ENCODE measurements at regions not wholly inside any gene's neighbourhood (a gene's known extent, or its start where the extent isn't known, plus 50 kb on each side); places are given as distances from the start of the nearest gene placed in this dataset.

DNA sequence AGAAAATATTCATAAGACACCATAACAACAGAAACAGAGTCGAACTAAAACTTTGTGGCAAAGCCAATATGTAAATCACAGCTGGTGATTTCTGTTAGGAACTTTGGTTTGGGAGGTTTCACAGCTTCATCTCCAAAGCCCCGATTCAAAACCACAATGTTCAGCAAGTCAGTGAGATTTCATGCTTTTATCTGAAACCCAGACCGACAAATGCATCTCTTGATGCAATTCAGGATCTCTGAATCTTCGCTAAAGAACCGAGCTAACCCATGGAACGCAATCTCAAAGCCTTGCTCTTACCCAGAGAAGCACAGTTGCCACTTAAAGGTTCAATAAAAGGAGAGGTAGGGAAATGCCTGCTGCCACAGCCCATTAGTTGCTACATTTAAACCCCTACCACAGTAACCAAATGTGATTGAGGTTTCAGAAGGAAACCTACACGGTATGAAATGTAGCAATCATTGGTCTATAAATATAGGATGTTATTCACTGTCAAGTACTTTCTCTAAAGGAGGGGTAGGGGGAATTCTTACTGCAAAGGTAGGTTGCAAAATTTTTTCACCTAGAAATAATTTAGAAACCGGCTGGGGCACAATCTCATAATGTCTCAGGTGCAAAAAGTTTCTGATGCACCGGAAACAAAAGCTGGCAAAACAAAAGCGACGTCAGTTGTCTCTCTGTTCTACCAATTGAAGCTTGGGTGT is 381.0 kb upstream of the ARID1B start:
- no peaks in the 10 kb centered on the region for H3K9me3 ChIP-seq (ENCODE audit: low read depth, low read length)
- H3K27ac ChIP-seq: no peak overlapping the region
- H3K36me3 ChIP-seq (ENCODE audit: insufficient read depth, low read length): no peaks in the 10 kb centered on the region
- H3K4me3 ChIP-seq: no peak overlapping the region
- H3K9ac ChIP-seq (ENCODE audit: insufficient read length): no peak overlapping the region
- no peak for DNase-seq (ENCODE audit: low read depth, low spot score)
- no peak for TF ChIP-seq EZH2 (IDR thresholded peaks at IDR 0.05)
- TF ChIP-seq FOXP2 (optimal IDR thresholded peaks at IDR 0.05; ENCODE audit: control extremely low read depth, extremely low read length, insufficient read depth): no peak
- TF ChIP-seq POLR2AphosphoS5 (IDR thresholded peaks at IDR 0.05; ENCODE audit: borderline replicate concordance, low read depth, low read length): no peak

DNA sequence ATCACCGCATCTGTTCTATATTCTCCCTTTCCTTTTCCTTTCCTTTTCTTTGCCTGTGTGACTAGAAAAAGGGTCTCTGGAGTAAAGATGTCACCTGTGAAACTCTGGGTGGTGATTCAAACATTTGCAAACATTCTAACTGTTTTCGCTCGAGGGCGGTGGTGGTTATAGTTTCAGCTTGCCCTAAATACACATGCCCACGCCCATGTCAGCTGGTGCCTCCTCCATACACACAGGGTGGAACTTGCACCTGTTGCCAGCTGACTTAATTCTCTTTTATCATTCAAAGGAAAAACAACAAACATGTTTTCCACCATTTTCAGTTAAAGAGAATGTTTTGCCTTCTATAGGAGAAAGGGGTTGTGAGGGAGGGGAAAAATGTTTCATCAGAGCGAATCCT is 381.9 kb upstream of the ARID1B start:
- TF ChIP-seq FOXP2 (optimal IDR thresholded peaks at IDR 0.05; ENCODE audit: control extremely low read depth, extremely low read length, insufficient read depth) (no peak), EZH2 (IDR thresholded peaks at IDR 0.05) (no peak), POLR2AphosphoS5 (IDR thresholded peaks at IDR 0.05; ENCODE audit: borderline replicate concordance, low read depth, low read length) (no peak)
- Histone ChIP-seq H3K36me3 (ENCODE audit: insufficient read depth, low read length) (no peaks in the 10 kb centered on the region), H3K27ac (no peak overlapping the region), H3K4me3 (no peak overlapping the region), H3K9me3 (ENCODE audit: low read depth, low read length) (no peaks in the 10 kb centered on the region), H3K9ac (ENCODE audit: insufficient read length) (no peak overlapping the region)
- no peak for DNase-seq (ENCODE audit: low read depth, low spot score)

DNA sequence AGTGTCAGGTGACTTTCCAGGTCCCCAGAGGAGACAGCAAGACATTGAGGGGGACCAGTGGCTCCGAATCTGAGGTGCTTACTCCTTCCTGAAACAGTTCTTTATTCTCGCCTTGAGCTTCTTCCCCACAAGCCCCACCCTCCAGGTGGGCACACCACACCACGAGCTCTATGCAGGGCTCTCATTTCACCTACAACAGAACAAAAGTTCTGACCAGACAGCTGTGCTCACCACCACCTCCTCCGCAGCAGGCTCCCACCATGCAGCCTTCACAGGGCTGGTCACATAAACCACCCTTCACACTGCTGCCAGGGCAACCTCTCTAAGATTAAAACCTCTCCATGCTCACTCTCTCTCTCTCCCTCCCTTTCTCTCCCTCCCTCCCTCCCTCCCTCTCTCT is 384.5 kb upstream of the ARID1B start:
- no peak overlapping the region for H3K27ac ChIP-seq
- DNase-seq (ENCODE audit: low read depth, low spot score): no peak
- no peaks in the 10 kb centered on the region for H3K9me3 ChIP-seq (ENCODE audit: low read depth, low read length)
- no peak overlapping the region for H3K4me3 ChIP-seq
- no peaks in the 10 kb centered on the region for H3K36me3 ChIP-seq (ENCODE audit: insufficient read depth, low read length)
- TF ChIP-seq EZH2 (IDR thresholded peaks at IDR 0.05) (no peak), POLR2AphosphoS5 (IDR thresholded peaks at IDR 0.05; ENCODE audit: borderline replicate concordance, low read depth, low read length) (no peak)
- H3K9ac ChIP-seq (ENCODE audit: insufficient read length): no peak overlapping the region

DNA sequence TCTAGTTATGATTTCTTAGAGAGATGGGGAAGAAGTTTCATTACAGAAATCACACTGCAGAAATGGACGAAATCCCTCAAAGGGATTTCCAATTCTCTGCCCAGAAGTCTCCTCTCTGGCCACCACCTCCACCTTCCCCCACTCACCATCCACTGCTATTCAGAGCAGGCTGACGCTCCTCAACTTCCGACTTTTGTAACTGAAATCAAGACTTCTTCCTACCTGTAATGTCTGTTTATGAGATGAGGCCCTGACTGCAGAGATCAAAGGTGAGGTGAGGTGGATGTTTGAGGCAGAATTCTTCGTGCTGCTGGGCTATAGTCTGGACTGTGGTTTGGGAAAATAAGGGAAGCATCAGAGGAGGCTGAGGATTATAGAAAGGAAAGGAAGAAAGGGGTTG is 385.2 kb upstream of the ARID1B start:
- Histone ChIP-seq H3K9me3 (ENCODE audit: low read depth, low read length) (no peaks in the 10 kb centered on the region), H3K27ac (no peak overlapping the region), H3K36me3 (ENCODE audit: insufficient read depth, low read length) (no peaks in the 10 kb centered on the region), H3K4me3 (no peak overlapping the region), H3K9ac (ENCODE audit: insufficient read length) (no peak overlapping the region)
- DNase-seq (ENCODE audit: low read depth, low spot score): no peak
- TF ChIP-seq FOXP2 (optimal IDR thresholded peaks at IDR 0.05; ENCODE audit: control extremely low read depth, extremely low read length, insufficient read depth): no peak
- TF ChIP-seq EZH2 (IDR thresholded peaks at IDR 0.05): no peak

GRCh38 chr6:156391061-156391672 is 386.0 kb upstream of the ARID1B start:
- Histone ChIP-seq H3K27ac (no peak overlapping the region), H3K4me3 (no peak overlapping the region), H3K36me3 (ENCODE audit: insufficient read depth, low read length) (no peaks in the 10 kb centered on the region), H3K9ac (ENCODE audit: insufficient read length) (no peak overlapping the region), H3K9me3 (ENCODE audit: low read depth, low read length) (no peaks in the 10 kb centered on the region)
- TF ChIP-seq FOXP2 (optimal IDR thresholded peaks at IDR 0.05; ENCODE audit: control extremely low read depth, extremely low read length, insufficient read depth) (no peak), EZH2 (IDR thresholded peaks at IDR 0.05) (no peak), POLR2AphosphoS5 (IDR thresholded peaks at IDR 0.05; ENCODE audit: borderline replicate concordance, low read depth, low read length) (no peak)
- no peak for DNase-seq (ENCODE audit: low read depth, low spot score)

DNA sequence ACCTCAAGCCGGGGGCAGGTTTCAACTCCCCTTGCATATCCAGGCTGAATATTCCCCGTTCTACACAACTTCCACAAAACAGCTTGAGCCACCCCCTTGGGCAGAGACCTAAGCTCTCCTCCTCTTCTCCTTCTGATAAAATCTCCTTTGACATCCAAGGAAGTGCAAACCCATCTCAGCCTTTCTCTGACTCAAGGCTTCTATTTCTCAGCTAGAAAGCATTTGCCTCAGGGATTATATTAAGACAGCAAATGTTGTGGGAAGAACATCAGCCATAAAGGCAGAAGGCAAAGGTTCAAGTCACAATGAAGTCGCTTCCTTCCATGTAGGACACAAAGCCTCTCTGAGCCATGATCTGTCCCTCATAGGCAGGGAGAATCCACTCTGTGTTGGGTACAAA is 386.6 kb upstream of the ARID1B start:
- Histone ChIP-seq H3K27ac (no peak overlapping the region), H3K36me3 (ENCODE audit: insufficient read depth, low read length) (no peaks in the 10 kb centered on the region), H3K9ac (ENCODE audit: insufficient read length) (no peak overlapping the region), H3K9me3 (ENCODE audit: low read depth, low read length) (no peaks in the 10 kb centered on the region), H3K4me3 (no peak overlapping the region)
- DNase-seq (ENCODE audit: low read depth, low spot score): no peak
- TF ChIP-seq POLR2AphosphoS5 (IDR thresholded peaks at IDR 0.05; ENCODE audit: borderline replicate concordance, low read depth, low read length) (no peak), EZH2 (IDR thresholded peaks at IDR 0.05) (no peak), FOXP2 (optimal IDR thresholded peaks at IDR 0.05; ENCODE audit: control extremely low read depth, extremely low read length, insufficient read depth) (no peak)

DNA sequence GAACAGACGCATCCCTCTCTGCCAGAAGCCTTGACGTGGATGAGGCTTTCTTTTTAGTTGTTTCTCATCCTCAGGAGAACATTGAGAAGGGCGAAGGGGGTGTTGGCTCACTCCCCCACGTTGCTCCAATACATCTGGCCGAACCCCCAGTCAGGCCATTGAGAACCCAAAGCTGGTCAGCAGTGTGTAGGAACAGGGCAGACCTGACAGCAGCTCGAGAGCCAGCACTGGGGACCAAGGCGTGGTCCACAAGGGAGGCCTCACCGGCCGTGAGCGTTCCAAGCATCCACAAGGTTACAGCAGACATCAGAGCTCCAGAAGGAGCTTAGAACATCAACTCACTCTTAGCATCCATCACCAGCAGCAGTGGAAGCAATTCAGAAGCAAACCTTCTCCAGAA is 387.9 kb upstream of the ARID1B start:
- Histone ChIP-seq H3K27ac (no peak overlapping the region), H3K9ac (ENCODE audit: insufficient read length) (no peak overlapping the region), H3K4me3 (no peak overlapping the region), H3K9me3 (ENCODE audit: low read depth, low read length) (no peaks in the 10 kb centered on the region), H3K36me3 (ENCODE audit: insufficient read depth, low read length) (no peaks in the 10 kb centered on the region)
- no peak for TF ChIP-seq POLR2AphosphoS5 (IDR thresholded peaks at IDR 0.05; ENCODE audit: borderline replicate concordance, low read depth, low read length)
- no peak for TF ChIP-seq EZH2 (IDR thresholded peaks at IDR 0.05)
- TF ChIP-seq FOXP2 (optimal IDR thresholded peaks at IDR 0.05; ENCODE audit: control extremely low read depth, extremely low read length, insufficient read depth): no peak
- DNase-seq (ENCODE audit: low read depth, low spot score): no peak

GRCh38 chr6:156387472-156387871 is 389.7 kb upstream of the ARID1B start:
- H3K27ac ChIP-seq: no peak overlapping the region
- no peaks in the 10 kb centered on the region for H3K36me3 ChIP-seq (ENCODE audit: insufficient read depth, low read length)
- TF ChIP-seq POLR2AphosphoS5 (IDR thresholded peaks at IDR 0.05; ENCODE audit: borderline replicate concordance, low read depth, low read length) (no peak), FOXP2 (optimal IDR thresholded peaks at IDR 0.05; ENCODE audit: control extremely low read depth, extremely low read length, insufficient read depth) (no peak), EZH2 (IDR thresholded peaks at IDR 0.05) (no peak)
- no peak for DNase-seq (ENCODE audit: low read depth, low spot score)
- H3K4me3 ChIP-seq: no peak overlapping the region
- H3K9me3 ChIP-seq (ENCODE audit: low read depth, low read length): no peaks in the 10 kb centered on the region
- H3K9ac ChIP-seq (ENCODE audit: insufficient read length): no peak overlapping the region

- Histone ChIP-seq H3K4me3 (no peak overlapping the region), H3K9ac (ENCODE audit: insufficient read length) (no peak overlapping the region), H3K36me3 (ENCODE audit: insufficient read depth, low read length) (no peaks in the 10 kb centered on the region), H3K27ac (no peak overlapping the region), H3K9me3 (ENCODE audit: low read depth, low read length) (no peaks in the 10 kb centered on the region)
- DNase-seq (ENCODE audit: low read depth, low spot score): no peak
- TF ChIP-seq POLR2AphosphoS5 (IDR thresholded peaks at IDR 0.05; ENCODE audit: borderline replicate concordance, low read depth, low read length) (no peak), FOXP2 (optimal IDR thresholded peaks at IDR 0.05; ENCODE audit: control extremely low read depth, extremely low read length, insufficient read depth) (no peak), EZH2 (IDR thresholded peaks at IDR 0.05) (no peak)
Observed at GRCh38 chr6:156383059-156383458, 394.1 kb upstream of the ARID1B start.

All from SK-N-MC (cell line).